T-cell (primary cell): ENCODE measurements at regions not wholly inside any gene's neighbourhood (a gene's known extent, or its start where the extent isn't known, plus 50 kb on each side); places are given as distances from the start of the nearest gene placed in this dataset.

Experiments used
- ATAC-seq, 4 experiments: fragments of 200-7000 bp in 3 of 4; fragments of 150-1000 bp in 1 of 4; cut with Tn5 transposase; replicated peaks in 1 of 4; 1 replicate in 3 of 4; 2 replicates in 1 of 4; pipeline ENCODE4 v1.10.0; 2021; ENCODE audit warnings: moderate library complexity in 3 of 4, mild to moderate bottlenecking in 2 of 4, moderate number of reproducible peaks in 1 of 4
- CTCF ChIA-PET, 2 donors: fragments of 300-600 bp; sonication (Branson Sonifier 250); formaldehyde crosslinking; loops; one replicate each; lab custom pipeline; 2022; ENCODE audit warnings: antibody characterized with exemption in 2 of 2; lab: Charles Lee
- POLR2A ChIA-PET, 2 donors: fragments of 300-600 bp; sonication (Branson Sonifier 250); formaldehyde crosslinking; loops; one replicate each; lab custom pipeline; 2022; ENCODE audit warnings: antibody characterized with exemption in 2 of 2; lab: Charles Lee
- DNase-seq, 35 experiments: peaks; one replicate each; pipeline versions ENCODE4 v3.0.0 to v3.0.0-alpha.2; 2013 to 2023
- H3K27ac ChIP-seq: one replicate; pipeline ENCODE4 v1.5.1; 2013; ENCODE audit warnings: low read length
- H3K27me3 ChIP-seq, 2 experiments: replicated peaks in 1 of 2; 1 replicate in 1 of 2; 2 replicates in 1 of 2; pipeline versions ENCODE4 v1.6.1 to v1.7.0; 2013; ENCODE audit warnings: low read length in 1 of 2, mixed read lengths in 1 of 2; ENCODE audit not compliant: control insufficient read depth in 2 of 2, insufficient read depth in 2 of 2; ENCODE audit errors: extremely low read depth in 1 of 2
- H3K36me3 ChIP-seq, 2 donors: 1 replicate in 1 of 2; 2 replicates in 1 of 2; pipeline versions ENCODE4 v1.6.1 to v1.7.0; 2013; ENCODE audit warnings: low read length in 1 of 2; ENCODE audit not compliant: control insufficient read depth in 2 of 2, insufficient read depth in 1 of 2; ENCODE audit errors: extremely low read depth in 1 of 2
- H3K4me1 ChIP-seq, 2 experiments: 1 replicate in 1 of 2; 2 replicates in 1 of 2; pipeline versions ENCODE4 v1.6.1 to v1.7.0; 2013; ENCODE audit warnings: low read length in 2 of 2, mixed read lengths in 1 of 2; ENCODE audit not compliant: insufficient read depth in 2 of 2, control insufficient read depth in 1 of 2; ENCODE audit errors: extremely low read depth in 1 of 2
- H3K4me3 ChIP-seq, 2 donors: 1 replicate in 1 of 2; 2 replicates in 1 of 2; pipeline versions ENCODE4 v1.5.1 to v1.7.0; 2013; ENCODE audit warnings: mild to moderate bottlenecking in 2 of 2, low read length in 1 of 2, moderate library complexity in 1 of 2; ENCODE audit not compliant: control insufficient read depth in 1 of 2; ENCODE audit errors: extremely low read depth in 1 of 2
- H3K9me3 ChIP-seq: 2 replicates; pipeline ENCODE4 v1.7.0; 2013
- H3K27ac Mint-ChIP-seq, 2 donors: one replicate each; pipeline ENCODE4 v1.8.0; 2020 to 2021; ENCODE audit warnings: mild to moderate bottlenecking in 2 of 2, mixed read lengths in 2 of 2
- H3K27me3 Mint-ChIP-seq, 2 donors: one replicate each; pipeline ENCODE4 v1.8.0; 2021 to 2022; ENCODE audit warnings: mixed read lengths in 2 of 2
- H3K36me3 Mint-ChIP-seq: one replicate; pipeline ENCODE4 v1.8.0; 2021; ENCODE audit warnings: mixed read lengths
- H3K4me1 Mint-ChIP-seq, 3 donors: one replicate each; pipeline ENCODE4 v1.8.0; 2020 to 2022; ENCODE audit warnings: mixed read lengths in 3 of 3, mild to moderate bottlenecking in 1 of 3
- H3K4me3 Mint-ChIP-seq, 3 donors: one replicate each; pipeline ENCODE4 v1.8.0; 2020 to 2022; ENCODE audit warnings: mild to moderate bottlenecking in 3 of 3, mixed read lengths in 3 of 3, moderate library complexity in 3 of 3
- H3K9me3 Mint-ChIP-seq, 3 donors: one replicate each; pipeline ENCODE4 v1.8.0; 2020 to 2022; ENCODE audit warnings: mixed read lengths in 3 of 3
- WGBS: methylation state at CpG from one replicate; pipeline ENCODE4 v1.1.5; 2013; ENCODE audit warnings: missing lambda C conversion rate; ENCODE audit not compliant: insufficient coverage; 5-methylcytosine and 5-hydroxymethylcytosine counted together

DNA sequence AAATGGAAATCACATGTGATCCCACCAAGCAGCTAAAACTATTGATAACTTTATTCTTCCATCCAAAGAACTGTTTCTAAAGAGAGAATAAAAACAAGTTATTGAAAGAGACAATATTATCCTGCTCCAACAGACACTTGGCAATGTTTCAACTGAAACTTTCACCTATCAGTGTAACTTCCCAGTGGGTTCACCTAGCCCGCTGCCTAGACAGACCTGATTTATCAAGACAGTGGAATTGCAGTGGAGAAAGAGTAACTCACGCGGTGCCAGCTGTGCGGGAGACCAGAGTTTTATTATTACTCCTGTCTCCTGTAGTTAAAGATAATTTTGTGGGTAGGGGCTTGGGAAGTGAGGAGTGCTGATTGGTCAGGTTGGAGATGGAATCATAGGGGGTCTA is 199.8 kb downstream of the AHR start:
- H3K27me3 Mint-ChIP-seq = peaks cover 0 to 1% of the 10 kb centered on the region in 2 donors
- H3K36me3 Mint-ChIP-seq = no peaks in the 10 kb centered on the region
- no peaks in the 10 kb centered on the region for H3K9me3 Mint-ChIP-seq
- Histone ChIP-seq H3K9me3 (no peaks in the 10 kb centered on the region), H3K36me3 (no peaks in the 10 kb centered on the region), H3K4me1 (peaks cover 0 to 2% of the 10 kb centered on the region in 2 experiments), H3K27me3 (no peaks in the 10 kb centered on the region), H3K27ac (no peak overlapping the region), H3K4me3 (no peak overlapping the region)
- ChIA-PET CTCF (no interaction called here), POLR2A (interaction anchor here in 1 of 2 donors (0.6 kb wide), 1 partner anchor 35 kb away, joined by 3 read pairs; no protein-coding TSS in a partner anchor)
- no peak overlapping the region for H3K27ac Mint-ChIP-seq
- no peak overlapping the region for H3K4me3 Mint-ChIP-seq
- WGBS = 96% methylated on average over 4 of the region's 4 CpGs
- no peaks in the 10 kb centered on the region for H3K4me1 Mint-ChIP-seq
- DNase-seq (no peak), ATAC-seq (no peak)

GRCh38 chr7:17500736-17501135 is 202.3 kb downstream of the AHR start:
- no peaks in the 10 kb centered on the region for H3K9me3 Mint-ChIP-seq

DNA sequence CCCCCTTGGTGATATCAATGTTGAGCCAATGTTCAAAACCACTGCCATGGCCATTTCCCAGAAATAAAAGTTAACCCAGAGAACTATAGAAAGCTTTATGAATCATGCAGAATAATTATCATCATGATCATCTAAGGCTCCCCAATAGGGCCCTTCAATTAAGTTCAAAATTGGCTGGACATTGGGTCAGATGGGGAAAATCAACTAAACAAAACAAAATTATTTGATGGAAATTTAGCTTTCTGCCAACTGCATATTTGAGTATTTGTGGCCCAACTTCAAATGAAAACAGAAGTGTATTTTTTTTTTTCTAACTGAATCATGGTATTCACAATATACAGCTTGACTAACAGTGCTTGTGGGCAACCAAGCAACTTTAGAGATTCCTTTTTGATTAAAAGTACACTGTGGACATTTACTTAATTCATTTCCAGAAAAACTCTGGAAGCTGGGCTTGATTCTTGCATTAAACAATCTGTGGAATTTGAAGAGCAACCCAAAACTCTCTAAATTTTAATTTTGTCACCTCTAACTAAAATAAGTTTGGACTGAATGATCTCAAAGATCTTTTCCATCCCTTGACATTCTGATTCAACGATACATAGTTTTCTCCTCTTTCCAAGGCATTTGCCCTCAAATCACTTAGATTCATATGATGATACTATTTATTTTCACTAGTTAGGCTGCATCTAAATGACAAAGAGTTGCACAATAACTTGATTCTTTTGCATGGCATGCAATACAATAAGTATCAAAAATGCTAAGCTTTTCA is 203.2 kb downstream of the AHR start:
- ATAC-seq (no peak), DNase-seq (no peak)
- no peaks in the 10 kb centered on the region for H3K4me1 ChIP-seq
- H3K4me1 Mint-ChIP-seq = no peaks in the 10 kb centered on the region
- H3K4me3 Mint-ChIP-seq = no peak overlapping the region
- no peaks in the 10 kb centered on the region for H3K36me3 ChIP-seq
- no peaks in the 10 kb centered on the region for H3K36me3 Mint-ChIP-seq
- CTCF ChIA-PET = no interaction called here
- no peaks in the 10 kb centered on the region for H3K9me3 ChIP-seq
- no peaks in the 10 kb centered on the region for H3K9me3 Mint-ChIP-seq
- no peak overlapping the region for H3K27ac Mint-ChIP-seq
- H3K4me3 ChIP-seq = no peak overlapping the region
- H3K27me3 Mint-ChIP-seq = no peaks in the 10 kb centered on the region
- no peak overlapping the region for H3K27ac ChIP-seq
- POLR2A ChIA-PET = no interaction called here
- H3K27me3 ChIP-seq = no peaks in the 10 kb centered on the region
- WGBS = 100% methylated on average over 1 of the region's 1 CpG

More at GRCh38 chr7:17500736-17501135, 202.3 kb downstream of the AHR start:
- Histone ChIP-seq H3K9me3 (no peaks in the 10 kb centered on the region), H3K4me3 (no peak overlapping the region), H3K27ac (no peak overlapping the region), H3K27me3 (no peaks in the 10 kb centered on the region), H3K36me3 (no peaks in the 10 kb centered on the region), H3K4me1 (no peaks in the 10 kb centered on the region)
- Mint-ChIP-seq H3K4me3 (no peak overlapping the region), H3K27me3 (peaks cover 0 to 1% of the 10 kb centered on the region in 2 donors), H3K27ac (no peak overlapping the region), H3K4me1 (no peaks in the 10 kb centered on the region), H3K36me3 (no peaks in the 10 kb centered on the region)
- DNase-seq (no peak), ATAC-seq (no peak)
- ChIA-PET POLR2A (no interaction called here), CTCF (interaction anchor here in 1 of 2 donors (0.5 kb wide), 1 partner anchor 1515 kb away, joined by 3 read pairs; no protein-coding TSS in a partner anchor)

DNA sequence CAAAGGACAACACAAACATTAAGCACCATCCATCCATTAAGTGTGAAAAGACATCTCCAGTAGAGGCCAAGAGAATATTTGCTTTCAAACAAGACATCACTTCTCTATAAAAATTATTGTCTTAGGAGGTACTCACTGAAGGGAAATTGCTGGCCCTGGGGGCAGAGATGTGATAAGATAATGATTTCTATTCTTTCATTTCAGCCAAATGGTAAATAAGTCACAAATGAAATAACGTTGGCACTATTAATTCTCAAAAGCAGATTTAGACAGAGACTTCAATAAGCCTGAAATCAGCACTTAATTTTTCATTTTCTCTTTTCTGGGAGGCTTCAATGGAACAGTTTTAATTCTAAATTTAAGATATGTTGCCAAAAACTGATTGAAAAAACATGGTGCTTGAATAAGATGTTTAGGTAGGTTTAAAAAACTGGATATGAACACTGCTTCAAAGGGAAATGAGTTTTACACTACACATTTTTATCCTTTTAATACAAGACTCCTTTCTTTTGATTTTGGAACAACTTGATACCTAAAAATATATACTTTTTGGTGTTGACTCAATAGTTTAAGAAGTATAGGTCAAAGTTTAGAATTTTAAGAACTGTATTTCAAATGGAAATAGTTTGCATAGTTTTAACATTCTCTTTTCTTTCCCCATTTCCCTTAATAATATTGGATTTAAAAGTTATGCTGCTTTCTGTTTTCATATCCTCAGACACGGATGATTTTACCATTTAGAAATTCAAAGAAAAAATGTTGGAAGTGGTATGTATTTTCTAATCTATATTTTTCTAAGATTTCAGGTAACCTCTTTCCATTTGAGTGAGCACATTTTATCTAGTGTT is 204.0 kb downstream of the AHR start:
- Mint-ChIP-seq H3K27me3 (no peaks in the 10 kb centered on the region), H3K27ac (no peak overlapping the region), H3K4me1 (no peaks in the 10 kb centered on the region), H3K4me3 (no peak overlapping the region), H3K9me3 (no peaks in the 10 kb centered on the region), H3K36me3 (no peaks in the 10 kb centered on the region)
- POLR2A ChIA-PET = no interaction called here
- no peaks in the 10 kb centered on the region for H3K4me1 ChIP-seq
- no peak overlapping the region for H3K4me3 ChIP-seq
- H3K36me3 ChIP-seq = no peaks in the 10 kb centered on the region
- WGBS = no CpG with 5 or more reads among the region's 2 CpGs
- no peak overlapping the region for H3K27ac ChIP-seq
- H3K9me3 ChIP-seq = no peaks in the 10 kb centered on the region
- ATAC-seq = no peak
- no peaks in the 10 kb centered on the region for H3K27me3 ChIP-seq
- CTCF ChIA-PET = no interaction called here
- no peak for DNase-seq

- Histone ChIP-seq H3K4me3 (no peak overlapping the region), H3K9me3 (no peaks in the 10 kb centered on the region), H3K27ac (no peak overlapping the region), H3K4me1 (no peaks in the 10 kb centered on the region), H3K27me3 (no peaks in the 10 kb centered on the region), H3K36me3 (no peaks in the 10 kb centered on the region)
- Mint-ChIP-seq H3K4me3 (no peak overlapping the region), H3K27ac (no peak overlapping the region), H3K27me3 (no peaks in the 10 kb centered on the region), H3K4me1 (no peaks in the 10 kb centered on the region), H3K9me3 (no peaks in the 10 kb centered on the region), H3K36me3 (no peaks in the 10 kb centered on the region)
- CTCF ChIA-PET = interaction anchor here in 1 of 2 donors (0.5 kb wide), 1 partner anchor 523 kb away, joined by 7 read pairs; no protein-coding TSS in a partner anchor
- no peak for ATAC-seq
- no peak for DNase-seq
- WGBS = no CpG with 5 or more reads among the region's 3 CpGs
- POLR2A ChIA-PET = no interaction called here
Measured at GRCh38 chr7:17506095-17506494, 207.6 kb downstream of the AHR start.

DNA sequence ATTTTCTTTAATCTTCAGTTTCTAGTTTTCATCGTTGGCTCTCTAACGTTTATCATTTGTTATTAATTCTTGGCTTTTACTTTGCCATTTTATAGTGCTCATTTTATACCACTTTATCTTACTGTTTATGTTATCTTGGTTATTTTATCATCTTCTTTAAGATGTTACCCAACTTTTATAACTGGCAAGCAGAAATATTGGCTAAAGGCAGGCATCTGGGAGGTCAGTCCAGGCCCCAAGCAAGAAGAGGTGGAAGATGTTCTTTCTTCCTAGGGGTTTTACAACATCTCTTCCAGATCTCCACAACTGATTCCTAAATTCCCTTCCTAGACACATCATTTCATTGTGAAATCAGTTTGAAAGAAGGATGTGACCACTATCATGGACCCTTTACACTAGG is 208.1 kb downstream of the AHR start:
- no peak for ATAC-seq
- Histone ChIP-seq H3K9me3 (no peaks in the 10 kb centered on the region), H3K4me3 (no peak overlapping the region), H3K4me1 (no peaks in the 10 kb centered on the region), H3K27ac (no peak overlapping the region), H3K36me3 (no peaks in the 10 kb centered on the region), H3K27me3 (no peaks in the 10 kb centered on the region)
- Mint-ChIP-seq H3K27me3 (no peaks in the 10 kb centered on the region), H3K4me1 (no peaks in the 10 kb centered on the region), H3K27ac (no peak overlapping the region), H3K36me3 (no peaks in the 10 kb centered on the region), H3K4me3 (no peak overlapping the region), H3K9me3 (no peaks in the 10 kb centered on the region)
- POLR2A ChIA-PET = no interaction called here
- no CpG with 5 or more reads among the region's 2 CpGs for WGBS
- CTCF ChIA-PET = interaction anchor here in 1 of 2 donors (0.5 kb wide), 1 partner anchor 524 kb away, joined by 7 read pairs; no protein-coding TSS in a partner anchor
- no peak for DNase-seq
